HTR-8/SVneo (cell line): ENCODE measurements at regions not wholly inside any gene's neighbourhood (a gene's known extent, or its start where the extent isn't known, plus 50 kb on each side); places are given as distances from the start of the nearest gene placed in this dataset.
"Not testable (repeated sequence)": the region's sequence is repeated elsewhere in the genome, so short reads cannot be mapped to it uniquely, and the experiment has no call there.

Experiments used
- DNase-seq: peaks from one replicate; pipeline ENCODE4 v3.0.0; 2011; ENCODE audit warnings: low spot score, mixed read lengths; ENCODE audit not compliant: insufficient read length
- FAIRE-seq: peaks from 2 replicates; lab custom pipeline; 2011; peaks lifted over from hg19 to GRCh38; lab: Jason Lieb, UNC

DNA sequence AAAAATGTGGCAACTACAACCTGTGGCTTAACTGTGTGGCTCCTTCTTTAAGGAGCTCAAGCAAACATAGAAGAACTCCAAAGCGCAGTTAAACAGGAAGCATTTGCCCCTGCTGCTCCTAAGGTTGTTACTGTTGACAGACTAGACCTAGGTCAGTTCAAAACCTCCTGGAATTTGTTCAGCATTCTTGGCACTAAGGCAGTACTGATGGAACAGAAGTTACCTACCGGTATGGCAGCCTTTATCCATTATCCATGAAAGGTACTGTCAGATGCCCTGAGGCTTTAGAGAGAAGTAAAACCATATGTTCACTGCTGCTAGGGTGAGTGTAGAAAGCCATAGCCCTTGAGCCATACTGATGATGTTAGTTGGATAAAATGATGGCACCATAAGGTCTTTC lies 916.5 kb upstream of the FAT3 start:
- FAIRE-seq = no peak

DNA sequence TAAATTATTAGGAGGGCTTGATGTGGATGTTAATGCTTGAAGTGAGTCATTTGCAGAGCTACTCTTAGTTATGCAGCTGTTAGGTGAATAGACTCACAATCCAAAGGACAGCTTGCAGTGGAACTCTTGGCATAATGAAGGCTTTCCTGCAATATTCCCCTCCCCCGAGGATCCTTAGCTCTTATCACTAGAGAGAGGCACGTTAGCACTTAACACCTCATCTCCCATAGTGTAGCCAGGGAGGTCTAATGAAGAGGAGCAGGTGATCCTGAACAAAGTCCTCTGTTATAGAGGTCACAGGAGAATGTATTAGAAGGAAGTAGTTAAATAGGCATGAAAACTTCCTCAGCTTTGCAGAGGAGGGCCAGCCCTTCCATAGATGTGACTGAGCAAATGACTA lies 919.2 kb upstream of the FAT3 start:
- FAIRE-seq = no peak

More for the DNA sequence above, 916.5 kb upstream of the FAT3 start:
- DNase-seq = no peak

DNA sequence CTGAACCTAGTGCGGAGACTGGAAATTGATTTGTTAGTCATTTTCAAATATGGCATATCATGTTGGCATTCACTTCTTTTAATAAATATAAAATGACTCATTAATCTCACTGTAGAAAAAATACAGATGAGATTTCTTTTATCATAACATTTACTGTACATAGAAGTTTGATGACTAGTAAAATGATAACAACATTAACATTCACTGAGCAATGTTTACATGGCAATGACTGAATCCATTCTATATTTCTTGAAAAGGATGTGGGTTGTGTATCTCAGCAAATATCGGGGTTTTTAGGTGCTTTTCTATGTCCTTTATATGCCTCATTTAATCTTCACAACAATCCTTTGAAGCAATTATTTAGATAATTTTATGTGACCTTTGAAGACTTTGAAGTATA lies 920.9 kb upstream of the FAT3 start:
- DNase-seq (no peak), FAIRE-seq (no peak)

More for the DNA sequence above, 919.2 kb upstream of the FAT3 start:
- no peak for DNase-seq

DNA sequence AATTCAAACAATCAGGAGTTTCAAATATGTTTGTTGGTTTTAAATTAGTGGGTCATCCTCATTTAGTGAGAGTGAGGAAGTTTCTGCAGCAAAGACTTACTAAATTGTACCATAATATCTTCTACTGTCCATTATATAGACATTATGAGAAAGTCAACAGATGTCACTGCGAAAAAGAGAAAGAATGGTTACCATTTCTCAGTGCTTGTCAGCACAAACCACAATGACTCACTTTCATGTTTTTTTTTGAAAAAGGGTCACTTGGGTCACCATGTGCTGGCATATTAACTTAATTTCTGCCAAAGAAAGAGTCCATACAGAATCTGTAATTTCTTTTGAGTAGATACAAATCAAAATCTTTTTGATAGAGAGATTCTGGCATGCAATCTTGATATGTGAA lies 924.6 kb upstream of the FAT3 start:
- DNase-seq = peak; percentile 21

DNA sequence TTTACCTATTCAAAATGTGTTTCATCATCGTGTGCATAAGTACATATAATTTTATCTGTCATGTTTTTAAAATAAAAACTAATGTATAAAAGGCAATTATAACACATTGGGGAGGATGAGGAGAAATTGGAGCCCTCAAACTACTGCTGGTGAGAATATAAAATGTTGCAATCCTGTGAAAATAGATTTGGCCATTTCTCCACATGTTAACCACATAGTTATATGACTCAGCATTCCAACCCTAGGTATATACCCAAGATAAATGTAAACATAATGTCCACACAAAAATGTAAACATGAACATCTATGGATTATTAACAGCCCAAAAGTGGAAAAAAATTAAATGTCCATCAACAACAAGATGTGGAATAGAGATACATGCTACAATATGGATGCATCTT lies 928.0 kb upstream of the FAT3 start:
- DNase-seq (no peak), FAIRE-seq (no peak)

More for the DNA sequence above, 924.6 kb upstream of the FAT3 start:
- no peak for FAIRE-seq

DNA sequence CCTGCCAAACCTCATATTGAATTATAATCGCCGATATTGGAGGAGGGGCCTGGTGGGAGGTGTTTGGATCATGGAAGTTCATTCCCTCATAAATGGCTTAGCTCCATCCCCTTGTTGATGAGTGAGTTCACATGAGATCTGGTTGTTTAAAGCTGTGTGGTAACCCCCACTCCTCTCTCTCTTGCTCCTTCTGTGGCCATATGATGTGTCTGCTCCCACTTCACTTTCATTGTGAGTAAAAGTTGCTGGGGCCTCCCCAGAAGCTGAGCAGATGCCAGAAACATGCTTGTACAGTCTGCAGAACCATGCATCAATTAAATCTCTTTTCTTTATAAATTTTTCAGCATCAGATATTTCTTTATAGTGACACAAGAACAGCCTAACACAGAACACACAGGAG lies 929.0 kb upstream of the FAT3 start:
- FAIRE-seq (no peak), DNase-seq (no peak)

DNA sequence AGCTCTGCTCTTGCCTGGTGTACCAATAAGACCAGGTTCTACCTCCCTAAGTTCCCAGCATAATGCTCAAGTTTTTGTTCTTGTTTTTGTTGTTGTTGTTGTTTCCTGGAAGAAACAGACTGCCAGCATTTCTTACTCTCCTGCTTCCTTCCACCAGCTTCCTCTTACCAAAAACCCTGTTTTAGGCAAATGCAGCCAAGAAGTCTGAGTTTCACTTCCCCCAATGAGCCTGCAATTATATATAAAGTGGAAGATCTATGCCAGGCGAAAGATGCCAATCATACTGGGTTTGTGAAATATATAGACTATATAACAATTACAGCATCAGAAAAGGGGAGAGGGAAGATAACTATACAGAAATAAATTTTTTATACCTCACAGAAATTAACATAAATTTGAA lies 931.5 kb upstream of the FAT3 start:
- DNase-seq (no peak), FAIRE-seq (no peak)

DNA sequence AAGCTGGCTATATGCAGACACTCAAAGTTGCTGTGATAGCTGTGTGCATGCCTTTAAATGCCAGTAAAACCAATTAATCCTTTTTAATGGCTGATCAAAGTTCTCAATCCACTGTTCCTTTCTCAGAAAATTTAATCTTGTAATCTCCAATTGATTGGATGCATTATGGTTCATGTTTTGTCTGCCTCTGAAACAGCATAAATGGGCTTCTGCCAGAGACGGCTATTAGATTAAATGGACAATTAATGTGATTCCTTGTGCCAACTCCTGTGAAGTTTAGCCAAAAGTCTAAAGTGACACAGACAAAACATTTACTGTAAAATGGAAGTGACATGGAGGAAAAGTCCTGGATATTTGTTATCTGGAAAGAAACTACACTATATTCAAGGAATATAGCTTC lies 952.5 kb upstream of the FAT3 start:
- FAIRE-seq = no peak

DNA sequence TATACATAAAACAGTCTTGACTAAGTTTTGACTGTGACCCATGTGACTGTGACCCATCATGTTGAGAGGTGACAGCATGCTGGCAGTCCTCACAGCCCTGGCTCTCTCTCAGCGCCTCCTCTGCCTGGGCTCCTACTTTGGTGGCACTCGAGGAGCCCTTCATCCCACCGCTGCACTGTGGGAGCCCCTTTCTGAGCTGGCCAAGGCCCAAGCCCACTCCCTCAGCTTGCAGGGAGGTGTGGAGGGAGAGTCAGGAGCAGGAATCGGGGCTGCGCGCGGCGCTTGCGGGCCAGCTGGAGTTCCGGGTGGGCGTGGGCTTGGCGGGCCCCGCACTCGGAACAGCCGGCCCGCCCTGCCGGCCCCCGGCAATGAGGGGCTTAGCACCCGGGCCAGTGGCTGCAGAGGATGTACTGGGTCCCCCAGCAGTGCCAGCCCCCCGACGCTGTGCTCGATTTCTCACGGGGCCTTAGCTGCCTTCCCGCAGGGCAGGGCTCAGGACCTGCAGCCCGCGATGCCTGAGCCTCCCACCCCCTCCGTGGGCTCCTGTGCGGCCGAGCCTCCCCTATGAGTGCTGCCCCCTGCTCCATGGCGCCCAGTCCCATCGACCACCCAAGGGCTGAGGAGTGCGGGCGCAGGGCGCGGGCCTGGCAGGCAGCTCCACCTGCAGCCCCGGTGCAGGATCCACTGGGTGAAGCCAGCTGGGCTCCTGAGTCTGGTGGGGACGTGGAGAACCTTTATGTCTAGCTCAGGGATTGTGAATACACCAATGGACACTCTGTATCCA lies 955.9 kb upstream of the FAT3 start:
- FAIRE-seq, DNase-seq: not testable (repeated sequence)

More for the DNA sequence above, 952.5 kb upstream of the FAT3 start:
- DNase-seq = no peak

DNA sequence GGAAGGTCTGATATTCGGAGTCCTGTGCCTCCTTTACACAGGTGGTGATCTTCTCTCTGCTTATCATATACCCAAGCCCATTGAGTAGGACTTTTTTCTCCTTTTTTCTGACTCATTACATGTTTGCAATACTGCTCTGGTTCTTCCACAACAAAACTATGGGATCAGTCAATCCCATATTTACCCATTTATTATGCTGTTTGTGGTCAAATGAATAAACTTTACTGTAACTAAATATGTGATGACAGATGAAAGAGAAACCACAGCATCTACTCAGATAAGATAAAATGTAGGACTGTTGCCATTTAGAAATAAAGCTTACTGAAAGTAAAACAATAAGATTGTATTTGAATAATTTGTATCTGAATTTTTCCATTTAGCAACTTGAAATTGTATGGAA lies 958.7 kb upstream of the FAT3 start:
- DNase-seq = no peak
- FAIRE-seq = no peak

DNA sequence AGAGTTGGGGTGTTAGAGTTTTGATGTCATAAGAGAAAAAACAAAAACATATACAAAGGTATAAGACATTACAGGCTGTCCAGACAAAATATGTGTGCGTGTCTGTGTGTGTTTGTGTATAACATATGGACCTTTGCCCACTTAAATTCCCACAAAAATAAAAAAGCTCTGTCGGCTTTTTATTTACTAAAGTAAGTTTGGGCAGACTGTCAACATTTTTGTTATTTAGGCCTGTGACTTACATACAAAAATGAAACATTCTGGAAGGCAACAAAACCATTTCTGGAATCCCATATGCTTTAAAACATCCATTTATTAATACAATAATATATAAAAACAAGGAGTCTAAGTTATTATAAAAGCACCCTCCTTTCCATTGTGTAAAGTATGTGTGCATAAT lies 960.1 kb upstream of the FAT3 start:
- DNase-seq (no peak), FAIRE-seq (no peak)

DNA sequence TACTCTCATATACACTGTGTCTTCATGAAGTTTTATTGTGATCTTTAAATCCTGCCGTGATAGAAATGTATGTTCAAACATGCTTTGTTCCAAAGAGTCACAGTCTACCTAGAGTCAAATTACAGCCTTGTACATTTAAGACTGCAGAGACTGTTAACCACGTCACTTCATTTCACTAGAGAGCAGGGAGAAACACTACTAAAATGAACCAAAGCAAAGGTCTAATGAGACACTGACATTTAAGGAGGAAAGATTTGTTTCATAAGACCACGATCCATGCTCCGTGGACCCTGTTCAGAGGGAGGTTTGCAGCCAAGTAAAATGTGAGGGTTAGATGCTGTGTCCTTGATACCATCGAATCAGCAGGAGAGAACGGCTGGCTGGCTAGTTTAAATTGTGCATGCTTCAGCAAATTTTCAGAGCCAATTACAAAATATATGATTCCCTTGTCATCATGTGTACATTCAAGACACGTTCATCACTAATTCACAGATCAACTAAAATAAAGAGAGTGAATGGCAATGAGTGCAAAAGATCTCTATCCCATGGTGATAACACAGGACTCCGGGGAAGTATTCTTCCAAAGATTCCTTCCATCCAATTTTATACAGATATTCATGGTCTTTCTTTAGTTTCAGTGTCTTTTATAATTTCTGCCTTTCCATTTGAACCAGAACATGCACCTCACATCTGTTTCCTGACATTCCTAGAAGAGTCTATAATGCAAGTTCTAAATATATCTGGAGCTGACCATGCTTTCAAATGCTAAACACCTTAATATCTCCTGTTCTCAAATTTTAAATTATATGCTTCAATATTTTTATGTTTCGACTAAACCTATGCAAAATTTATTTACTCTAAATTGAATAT lies 960.9 kb upstream of the FAT3 start:
- DNase-seq = no peak
- FAIRE-seq = no peak

DNA sequence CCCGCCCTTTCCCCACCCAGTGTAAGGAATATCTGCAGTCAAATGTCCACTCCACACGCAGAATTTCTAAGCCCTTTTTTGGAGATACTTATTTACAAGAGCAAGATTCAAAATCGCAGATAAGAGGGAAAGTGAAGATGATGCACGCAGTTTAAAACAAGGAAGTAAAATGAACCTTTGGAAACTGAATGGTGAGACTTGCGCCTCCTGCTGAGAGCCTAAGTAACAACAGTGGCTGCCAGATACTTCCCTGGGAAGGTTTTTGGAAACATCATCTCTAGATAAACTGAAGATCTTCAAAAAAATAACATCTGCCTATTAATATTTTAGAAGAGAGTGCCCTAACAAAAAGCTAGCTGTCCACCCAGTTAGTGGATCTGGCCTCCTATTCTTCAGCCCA lies 963.1 kb upstream of the FAT3 start:
- DNase-seq = no peak

DNA sequence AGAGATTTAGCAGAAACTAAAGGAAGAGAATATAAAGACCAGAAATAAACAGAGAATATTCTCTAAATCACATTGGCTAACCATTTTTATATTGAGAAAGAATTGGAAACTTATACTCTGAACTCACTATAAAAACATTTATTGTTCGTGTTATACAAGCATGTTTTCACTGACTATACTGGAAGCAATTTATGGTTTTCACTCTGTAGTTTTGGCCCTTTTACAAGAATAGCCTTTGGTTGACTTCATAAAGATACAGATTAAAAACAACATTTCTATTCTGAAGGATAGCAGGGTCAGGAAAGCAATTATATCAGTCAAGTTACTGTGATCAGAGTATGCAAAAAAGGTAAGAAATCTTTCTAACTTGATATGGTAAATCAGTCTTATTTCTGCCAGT lies 965.7 kb upstream of the FAT3 start:
- no peak for FAIRE-seq
- DNase-seq = no peak

More for the DNA sequence above, 963.1 kb upstream of the FAT3 start:
- no peak for FAIRE-seq

DNA sequence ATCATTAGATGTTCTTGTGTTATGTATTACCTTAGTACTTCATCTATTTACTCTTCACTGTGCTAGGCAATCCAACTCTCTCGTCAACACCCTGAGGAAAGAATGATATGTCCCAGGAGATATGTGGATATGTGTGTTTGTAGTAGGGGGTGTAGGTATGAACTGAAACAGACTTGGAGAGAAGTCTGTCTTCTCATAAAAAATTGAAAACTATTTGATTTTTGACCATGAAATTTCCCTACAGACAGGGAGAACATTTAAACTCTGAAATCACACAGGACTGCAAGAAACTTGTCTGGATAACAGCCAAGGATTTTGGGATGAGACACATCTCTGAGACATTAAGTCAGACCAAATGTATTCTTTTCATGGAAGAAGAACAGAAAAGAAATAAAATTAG lies 967.0 kb upstream of the FAT3 start:
- DNase-seq (no peak), FAIRE-seq (no peak)

DNA sequence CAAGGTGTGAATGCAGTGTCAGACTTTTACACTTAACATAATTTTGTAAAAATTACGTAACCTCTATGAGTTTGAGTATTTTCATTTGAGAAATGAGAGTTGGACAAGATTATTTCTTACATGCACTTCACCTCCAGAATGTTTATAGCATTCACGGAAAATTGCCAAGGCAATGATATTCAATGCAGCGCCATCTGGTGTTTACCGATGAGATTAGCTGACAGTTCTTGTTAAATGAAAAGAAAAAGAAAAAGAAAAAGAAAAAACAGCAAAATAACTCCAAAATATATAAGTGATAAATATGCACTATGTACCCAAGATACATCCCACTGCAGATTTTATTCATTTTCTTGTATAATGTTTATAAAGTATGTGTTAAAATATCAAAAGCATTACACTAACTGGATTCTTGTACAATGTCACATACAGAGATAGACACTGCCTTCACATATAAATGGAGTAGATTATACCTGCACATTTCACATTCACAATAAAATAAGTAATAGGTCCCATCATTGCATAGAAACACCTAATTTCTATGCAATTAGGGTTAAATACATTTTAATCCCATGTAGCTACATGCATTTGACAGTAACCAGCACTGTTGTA lies 976.3 kb upstream of the FAT3 start:
- no peak for FAIRE-seq
- no peak for DNase-seq

DNA sequence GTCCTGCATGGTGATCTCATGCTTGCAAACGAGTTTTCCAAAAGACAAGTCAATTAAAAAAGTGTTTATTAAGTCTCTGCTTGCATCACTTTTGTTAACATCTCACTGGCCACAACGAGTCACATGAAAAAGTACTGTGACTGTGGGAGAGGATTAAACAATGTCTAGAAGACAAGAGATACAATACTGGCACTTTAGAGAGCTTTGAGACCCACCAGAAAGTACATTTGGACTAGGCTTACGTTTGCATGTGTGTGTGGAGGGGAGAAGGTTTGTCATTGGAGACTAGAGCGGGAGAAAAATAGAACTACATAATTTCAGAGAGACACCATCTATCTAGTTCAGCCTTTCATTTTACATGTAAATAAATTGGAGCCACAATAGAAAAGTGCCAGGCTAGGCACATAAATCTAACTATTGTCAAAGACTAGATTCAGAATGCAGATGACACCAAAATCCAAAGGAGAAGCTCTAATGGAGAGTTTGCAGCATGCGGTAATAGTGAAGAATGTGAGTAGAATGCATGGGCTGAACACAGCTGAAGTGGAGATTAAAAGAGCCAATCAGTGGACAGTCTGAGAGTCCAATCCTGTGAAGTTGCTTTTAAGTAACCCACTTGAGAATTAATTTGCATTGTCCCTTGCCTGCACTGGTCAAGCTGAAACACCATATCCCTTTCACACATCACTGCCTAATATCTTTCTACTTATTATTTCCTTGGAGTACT lies 977.4 kb upstream of the FAT3 start:
- DNase-seq = no peak

DNA sequence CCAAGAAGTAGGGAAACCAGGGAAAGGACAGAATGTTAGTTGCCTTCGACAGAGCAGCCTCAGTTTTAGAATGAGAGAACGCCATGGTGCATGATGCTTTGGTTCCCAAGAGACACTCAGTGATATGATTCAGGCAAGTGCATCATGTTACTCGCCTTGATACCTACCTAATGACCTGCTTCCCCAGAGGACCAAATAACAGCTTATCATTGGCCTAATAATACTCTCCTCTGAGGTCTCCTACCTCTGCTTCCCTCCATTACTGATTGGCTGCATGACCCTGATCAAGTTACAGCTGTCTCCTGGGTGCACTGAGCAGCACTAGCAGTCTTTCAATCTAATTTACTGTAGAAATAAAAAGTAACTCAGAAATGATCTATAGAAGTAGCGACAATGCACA lies 979.7 kb upstream of the FAT3 start:
- DNase-seq (no peak), FAIRE-seq (peak; percentile 40)

More for the DNA sequence above, 977.4 kb upstream of the FAT3 start:
- no peak for FAIRE-seq

DNA sequence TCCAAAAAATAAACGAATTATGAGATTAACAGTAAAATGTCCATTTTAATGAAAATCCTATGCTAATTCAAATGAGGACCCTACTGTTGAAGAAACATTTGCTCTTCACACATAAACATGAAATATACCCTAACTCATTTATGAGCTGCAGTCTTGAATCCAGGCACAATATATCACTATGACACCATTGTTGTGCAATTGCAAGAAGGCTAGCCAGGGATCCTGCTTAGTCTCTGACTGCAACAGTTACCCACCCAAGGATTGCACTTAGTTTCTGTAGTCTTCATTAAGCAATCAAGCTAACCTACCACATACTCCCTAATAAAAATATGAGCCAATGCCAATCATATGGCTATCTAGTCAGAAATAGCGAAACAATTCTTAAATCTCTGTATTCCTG lies 981.0 kb upstream of the FAT3 start:
- FAIRE-seq = no peak
- peak; percentile 30 for DNase-seq

DNA sequence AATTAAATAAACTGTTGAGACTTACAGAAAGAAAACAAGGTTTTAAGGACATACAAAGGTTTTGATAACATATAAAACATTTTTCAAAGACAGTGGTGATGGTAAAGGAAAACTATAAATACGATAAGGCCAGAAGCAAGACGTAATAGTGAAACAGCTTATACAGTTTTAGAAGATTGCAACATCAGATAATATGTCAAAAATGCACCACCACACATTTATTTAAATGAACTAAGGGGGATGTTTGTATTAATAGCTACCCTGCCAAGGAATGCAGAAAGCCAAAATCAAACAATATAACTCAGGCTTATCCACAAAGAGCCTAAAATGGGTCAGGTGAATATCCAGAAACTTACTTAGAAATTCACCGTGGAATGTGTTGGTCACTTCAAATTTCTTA lies 981.6 kb upstream of the FAT3 start:
- FAIRE-seq (no peak), DNase-seq (no peak)
